Peyer's patch (tissue), 4 donors: ENCODE measurements at regions not wholly inside any gene's neighbourhood (a gene's known extent, or its start where the extent isn't known, plus 50 kb on each side); places are given as distances from the start of the nearest gene placed in this dataset.

ENCODE experiments used
- DNase-seq, 3 donors: peaks; one replicate each; pipeline ENCODE4 v3.0.0-alpha.2; 2017 to 2019
- H3K27ac ChIP-seq, 4 donors: fragments of 200-600 bp; sonication (generic); one replicate each; pipeline ENCODE4 v1.5.1; 2016 to 2019
- H3K27me3 ChIP-seq, 2 donors: fragments of 200-600 bp; sonication (generic); one replicate each; pipeline ENCODE4 v1.5.1; 2019
- H3K36me3 ChIP-seq, 3 donors: fragments of 200-600 bp; sonication (generic); one replicate each; pipeline ENCODE4 v1.5.1; 2016 to 2019
- H3K4me1 ChIP-seq, 4 donors: fragments of 200-600 bp; sonication (generic); one replicate each; pipeline ENCODE4 v1.5.1; 2016 to 2019
- H3K4me3 ChIP-seq, 4 donors: fragments of 200-600 bp; sonication (generic); 1 replicate in 3 of 4; 2 replicates in 1 of 4; pipeline ENCODE4 v1.5.1; 2016 to 2019; ENCODE audit warnings: mild to moderate bottlenecking in 1 of 4
- H3K9me3 ChIP-seq, 4 donors: fragments of 200-600 bp; sonication (generic); one replicate each; pipeline ENCODE4 v1.5.1; 2016 to 2019; ENCODE audit warnings: mild to moderate bottlenecking in 1 of 4
- POLR2A ChIP-seq, 2 donors: fragments of 450-650 bp; IDR thresholded peaks; one replicate each; pipeline ENCODE4 v1.5.1; 2017; ENCODE audit warnings: antibody characterized with exemption in 2 of 2, mild to moderate bottlenecking in 2 of 2, moderate library complexity in 2 of 2
- TF ChIP-seq, protein P1 (sequence below), 6 experiments: fragments of 450-650 bp in 4 of 6; fragments of 200-600 bp in 2 of 6; sonication (generic) in 1 of 6; IDR thresholded peaks; one replicate each; pipeline ENCODE4 v1.5.1; 2017 to 2019; ENCODE audit warnings: antibody characterized with exemption in 6 of 6, mild to moderate bottlenecking in 3 of 6, moderate library complexity in 1 of 6

DNA sequence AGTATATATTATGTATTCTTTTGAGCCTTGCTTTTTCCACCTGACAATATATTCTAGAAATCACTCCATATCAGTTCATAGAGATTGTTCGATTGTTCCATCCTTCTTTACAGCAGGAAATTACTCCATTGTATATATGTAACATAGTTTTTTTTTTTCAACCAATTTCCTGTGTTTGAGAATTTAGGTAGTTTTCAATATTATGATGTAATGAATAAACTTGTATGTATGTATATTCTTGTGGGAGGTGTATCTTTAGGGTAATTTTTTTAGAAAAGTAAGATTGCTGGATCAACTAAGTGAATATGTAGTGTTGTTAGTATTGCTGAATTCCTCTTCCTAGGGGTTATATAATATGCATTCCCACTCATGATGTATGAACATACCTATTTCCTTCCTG lies 165.9 kb upstream of the PITX1 start:
- Histone ChIP-seq H3K9me3 (no peaks in the 10 kb centered on the region), H3K4me1 (no peaks in the 10 kb centered on the region), H3K36me3 (no peaks in the 10 kb centered on the region), H3K4me3 (no peak overlapping the region), H3K27me3 (no peaks in the 10 kb centered on the region), H3K27ac (no peak overlapping the region)
- TF ChIP-seq, protein P1, sequence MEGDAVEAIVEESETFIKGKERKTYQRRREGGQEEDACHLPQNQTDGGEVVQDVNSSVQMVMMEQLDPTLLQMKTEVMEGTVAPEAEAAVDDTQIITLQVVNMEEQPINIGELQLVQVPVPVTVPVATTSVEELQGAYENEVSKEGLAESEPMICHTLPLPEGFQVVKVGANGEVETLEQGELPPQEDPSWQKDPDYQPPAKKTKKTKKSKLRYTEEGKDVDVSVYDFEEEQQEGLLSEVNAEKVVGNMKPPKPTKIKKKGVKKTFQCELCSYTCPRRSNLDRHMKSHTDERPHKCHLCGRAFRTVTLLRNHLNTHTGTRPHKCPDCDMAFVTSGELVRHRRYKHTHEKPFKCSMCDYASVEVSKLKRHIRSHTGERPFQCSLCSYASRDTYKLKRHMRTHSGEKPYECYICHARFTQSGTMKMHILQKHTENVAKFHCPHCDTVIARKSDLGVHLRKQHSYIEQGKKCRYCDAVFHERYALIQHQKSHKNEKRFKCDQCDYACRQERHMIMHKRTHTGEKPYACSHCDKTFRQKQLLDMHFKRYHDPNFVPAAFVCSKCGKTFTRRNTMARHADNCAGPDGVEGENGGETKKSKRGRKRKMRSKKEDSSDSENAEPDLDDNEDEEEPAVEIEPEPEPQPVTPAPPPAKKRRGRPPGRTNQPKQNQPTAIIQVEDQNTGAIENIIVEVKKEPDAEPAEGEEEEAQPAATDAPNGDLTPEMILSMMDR (IDR thresholded peaks at IDR 0.05): no peak
- no peak for DNase-seq

- Histone ChIP-seq H3K4me3 (no peak overlapping the region), H3K4me1 (peaks cover 0 to 2% (median 1%) of the 10 kb centered on the region in 4 donors)
Measured at GRCh38 chr5:135196483-135196882, 162.5 kb upstream of the PITX1 start.

DNA sequence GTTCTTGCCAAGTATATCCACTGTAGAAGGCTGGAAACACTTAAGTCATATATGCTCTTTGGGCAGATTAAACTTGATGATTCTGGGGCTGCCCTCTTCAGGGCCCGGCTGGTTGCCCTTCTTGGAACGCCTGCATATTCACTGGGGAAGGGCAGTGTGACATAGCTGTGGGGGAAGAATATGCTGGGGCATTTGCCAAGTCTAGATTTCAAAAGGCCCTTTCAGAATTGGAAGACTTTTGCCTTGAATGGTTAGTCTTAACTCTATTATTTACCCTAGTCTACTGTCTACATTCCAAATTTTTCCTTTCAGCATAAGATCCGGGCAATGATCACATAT lies 161.2 kb upstream of the PITX1 start:
- Histone ChIP-seq H3K27me3 (no peaks in the 10 kb centered on the region), H3K4me1 (peaks cover 0 to 11% (median 7%) of the 10 kb centered on the region in 4 donors), H3K36me3 (no peaks in the 10 kb centered on the region), H3K9me3 (no peaks in the 10 kb centered on the region), H3K27ac (no peak overlapping the region), H3K4me3 (no peak overlapping the region)
- no peak for TF ChIP-seq POLR2A (IDR thresholded peaks at IDR 0.05)
- TF ChIP-seq, protein P1 (IDR thresholded peaks at IDR 0.05): no peak
- DNase-seq: no peak

More at GRCh38 chr5:135196483-135196882, 162.5 kb upstream of the PITX1 start:
- no peak for DNase-seq
- no peak for TF ChIP-seq POLR2A (IDR thresholded peaks at IDR 0.05)
- TF ChIP-seq, protein P1 (IDR thresholded peaks at IDR 0.05): no peak
- Histone ChIP-seq H3K27me3 (no peaks in the 10 kb centered on the region), H3K36me3 (no peaks in the 10 kb centered on the region), H3K9me3 (no peaks in the 10 kb centered on the region), H3K27ac (no peak overlapping the region)

- no peak for TF ChIP-seq POLR2A (IDR thresholded peaks at IDR 0.05)
- TF ChIP-seq, protein P1 (IDR thresholded peaks at IDR 0.05): no peak
- H3K27ac ChIP-seq: no peak overlapping the region
Measured at GRCh38 chr5:135194573-135195269, 160.7 kb upstream of the PITX1 start.

DNA sequence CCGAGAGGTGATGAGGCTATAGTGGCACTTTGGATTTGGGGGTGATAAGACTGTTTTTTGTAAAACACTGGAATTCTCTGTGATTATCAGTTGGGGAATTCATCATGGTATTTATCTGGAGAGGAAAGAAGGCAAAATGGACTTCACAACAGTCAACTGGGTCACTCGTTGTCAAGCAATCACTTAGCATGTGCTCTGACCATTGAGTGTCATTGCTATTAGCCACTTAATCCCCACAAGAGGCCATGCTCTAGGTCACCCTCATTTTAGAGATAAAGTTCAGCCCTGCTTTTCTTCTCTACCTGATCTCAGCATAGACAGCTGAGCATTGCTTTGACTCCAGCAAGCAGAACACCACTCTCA lies 160.1 kb upstream of the PITX1 start:
- Histone ChIP-seq H3K36me3 (no peaks in the 10 kb centered on the region), H3K4me3 (no peak overlapping the region), H3K4me1 (peaks cover 0 to 11% (median 7%) of the 10 kb centered on the region in 4 donors), H3K27ac (no peak overlapping the region), H3K9me3 (no peaks in the 10 kb centered on the region), H3K27me3 (no peaks in the 10 kb centered on the region)
- no peak for DNase-seq
- TF ChIP-seq, protein P1 (IDR thresholded peaks at IDR 0.05): no peak

More at GRCh38 chr5:135194573-135195269, 160.7 kb upstream of the PITX1 start:
- no peak overlapping the region for H3K4me3 ChIP-seq
- no peaks in the 10 kb centered on the region for H3K9me3 ChIP-seq
- no peaks in the 10 kb centered on the region for H3K27me3 ChIP-seq
- H3K36me3 ChIP-seq: no peaks in the 10 kb centered on the region
- peaks cover 0 to 11% (median 7%) of the 10 kb centered on the region in 4 donors for H3K4me1 ChIP-seq
- DNase-seq: no peak
